Loucy (cell line): ENCODE measurements at regions not wholly inside any gene's neighbourhood (a gene's known extent, or its start where the extent isn't known, plus 50 kb on each side); places are given as distances from the start of the nearest gene placed in this dataset.

Source experiments
- EZH2phosphoT487 ChIP-seq: fragments of 200-600 bp; IDR thresholded peaks from 2 replicates; pipeline ENCODE4 v1.6.1; 2018; ENCODE audit warnings: antibody characterized with exemption, mild to moderate bottlenecking, moderate library complexity, borderline replicate concordance
- TF ChIP-seq, protein P1 (sequence below): fragments of 200-600 bp; sonication (generic); conservative IDR thresholded peaks from 2 replicates; pipeline ENCODE4 v1.5.1; 2014; ENCODE audit warnings: mild to moderate bottlenecking, antibody characterized with exemption, low read length

DNA sequence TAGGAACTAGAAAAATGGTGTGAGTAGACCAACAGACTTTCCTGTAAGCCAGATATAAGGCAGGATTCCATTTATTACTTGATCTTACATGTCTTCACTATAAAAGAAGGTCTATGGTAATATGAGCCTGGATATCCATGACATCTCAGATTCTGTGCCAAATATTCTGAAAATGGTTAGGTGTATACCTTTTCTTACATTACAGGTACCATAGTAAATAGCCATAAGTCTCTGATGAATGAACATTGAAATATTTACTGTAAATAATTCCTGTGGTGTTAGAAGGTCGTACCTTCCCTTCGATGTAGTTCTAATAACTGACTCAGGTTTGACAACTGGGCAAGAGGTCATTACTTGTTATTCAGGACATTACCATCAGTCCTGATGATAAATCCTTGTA, 657.9 kb downstream of the BRINP3 start:
- TF ChIP-seq, protein P1, sequence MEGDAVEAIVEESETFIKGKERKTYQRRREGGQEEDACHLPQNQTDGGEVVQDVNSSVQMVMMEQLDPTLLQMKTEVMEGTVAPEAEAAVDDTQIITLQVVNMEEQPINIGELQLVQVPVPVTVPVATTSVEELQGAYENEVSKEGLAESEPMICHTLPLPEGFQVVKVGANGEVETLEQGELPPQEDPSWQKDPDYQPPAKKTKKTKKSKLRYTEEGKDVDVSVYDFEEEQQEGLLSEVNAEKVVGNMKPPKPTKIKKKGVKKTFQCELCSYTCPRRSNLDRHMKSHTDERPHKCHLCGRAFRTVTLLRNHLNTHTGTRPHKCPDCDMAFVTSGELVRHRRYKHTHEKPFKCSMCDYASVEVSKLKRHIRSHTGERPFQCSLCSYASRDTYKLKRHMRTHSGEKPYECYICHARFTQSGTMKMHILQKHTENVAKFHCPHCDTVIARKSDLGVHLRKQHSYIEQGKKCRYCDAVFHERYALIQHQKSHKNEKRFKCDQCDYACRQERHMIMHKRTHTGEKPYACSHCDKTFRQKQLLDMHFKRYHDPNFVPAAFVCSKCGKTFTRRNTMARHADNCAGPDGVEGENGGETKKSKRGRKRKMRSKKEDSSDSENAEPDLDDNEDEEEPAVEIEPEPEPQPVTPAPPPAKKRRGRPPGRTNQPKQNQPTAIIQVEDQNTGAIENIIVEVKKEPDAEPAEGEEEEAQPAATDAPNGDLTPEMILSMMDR, result no peak
- no peak for TF ChIP-seq EZH2phosphoT487
